ENCODE measurements at regions not wholly inside any gene's neighbourhood (a gene's known extent, or its start where the extent isn't known, plus 50 kb on each side); places are given as distances from the start of the nearest gene placed in this dataset.
"Not testable (repeated sequence)": the region's sequence is repeated elsewhere in the genome, so short reads cannot be mapped to it uniquely, and the experiment has no call there.

GRCh38 chr5:19140276-19140675, 847.7 kb downstream of the CDH18 start:
- DNase-seq (ENCODE audit: low read depth): no peak
- in situ Hi-C loops (cut with HindIII; ENCODE audit: low pct_unique_long_range_greater_than_20kb, low sequenced_read_pairs): no loop called here

GRCh38 chr5:19141937-19142524, 846.0 kb downstream of the CDH18 start:
- in situ Hi-C loops (cut with HindIII; ENCODE audit: low pct_unique_long_range_greater_than_20kb, low sequenced_read_pairs); DNase-seq (ENCODE audit: low read depth): not testable (repeated sequence)

GRCh38 chr5:19142713-19143414, 845.1 kb downstream of the CDH18 start:
- in situ Hi-C loops (cut with HindIII; ENCODE audit: low pct_unique_long_range_greater_than_20kb, low sequenced_read_pairs); DNase-seq (ENCODE audit: low read depth): not testable (repeated sequence)

- in situ Hi-C loops (cut with HindIII; ENCODE audit: low pct_unique_long_range_greater_than_20kb, low sequenced_read_pairs): no loop called here
- DNase-seq (ENCODE audit: low read depth): no peak
Observed at GRCh38 chr5:19143935-19144334, 844.1 kb downstream of the CDH18 start.

GRCh38 chr5:19169426-19169825, 818.6 kb downstream of the CDH18 start:
- in situ Hi-C loops (cut with HindIII; ENCODE audit: low pct_unique_long_range_greater_than_20kb, low sequenced_read_pairs): no loop called here
- no peak for DNase-seq (ENCODE audit: low read depth)

GRCh38 chr5:19172926-19173470, 815.0 kb downstream of the CDH18 start:
- in situ Hi-C loops (cut with HindIII; ENCODE audit: low pct_unique_long_range_greater_than_20kb, low sequenced_read_pairs): no loop called here

DNA sequence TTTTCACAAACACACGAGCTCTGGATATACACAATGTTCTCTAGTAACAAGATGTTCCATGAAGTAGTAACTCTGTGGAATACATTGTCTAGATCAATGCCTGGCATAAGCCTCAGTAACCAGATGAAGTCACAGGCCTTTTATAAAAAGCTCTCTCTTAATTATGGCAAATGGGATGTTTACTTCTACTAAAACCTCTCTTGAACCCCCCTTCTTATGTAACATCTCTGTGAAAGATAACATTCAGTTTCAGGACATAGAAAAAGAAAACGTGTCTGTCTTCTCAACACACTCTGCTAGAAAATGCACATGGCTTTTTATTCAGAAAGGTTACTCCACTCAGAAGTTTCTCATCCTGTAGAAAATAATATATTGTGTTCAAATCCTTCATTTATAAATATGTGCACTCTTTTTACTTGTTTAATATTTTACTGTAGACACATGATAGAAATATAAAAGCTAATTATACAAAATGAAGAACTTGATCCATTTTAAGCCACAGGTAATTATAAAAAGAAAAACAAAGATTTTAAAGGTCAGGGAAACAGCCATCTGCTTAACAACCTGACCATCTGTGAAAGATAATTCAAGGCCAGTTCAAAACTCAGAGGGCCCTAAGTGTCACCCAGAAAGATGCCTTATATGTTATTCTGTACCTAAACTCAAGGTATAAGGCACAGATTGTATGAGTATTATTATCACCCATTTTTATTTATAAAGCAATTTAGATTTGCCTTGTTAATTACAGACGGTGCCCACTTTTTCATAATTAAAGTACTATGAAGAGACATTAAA, 812.0 kb downstream of the CDH18 start:
- no peak for DNase-seq (ENCODE audit: low read depth)
- in situ Hi-C loops (cut with HindIII; ENCODE audit: low pct_unique_long_range_greater_than_20kb, low sequenced_read_pairs): no loop called here

More at GRCh38 chr5:19172926-19173470, 815.0 kb downstream of the CDH18 start:
- DNase-seq (ENCODE audit: low read depth): no peak

DNA sequence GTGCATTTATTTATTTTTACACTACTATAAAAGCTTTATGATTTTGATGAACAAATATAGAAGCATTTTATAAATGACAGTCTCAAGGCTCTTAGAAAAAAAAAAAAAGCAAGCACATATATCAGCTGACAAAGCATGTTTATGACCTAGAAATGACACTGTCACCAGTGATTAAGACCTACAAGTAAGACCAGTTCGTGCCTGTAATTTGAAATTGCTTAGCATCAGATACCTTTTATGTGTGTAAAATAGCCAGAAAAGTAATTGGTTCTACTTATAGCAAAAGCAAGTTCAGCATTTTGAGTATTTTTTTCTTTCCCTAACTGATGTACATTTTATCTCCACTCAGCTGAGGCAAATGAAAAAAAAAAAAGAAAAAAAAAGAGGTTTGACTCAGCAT, 808.4 kb downstream of the CDH18 start:
- in situ Hi-C loops (cut with HindIII; ENCODE audit: low pct_unique_long_range_greater_than_20kb, low sequenced_read_pairs): no loop called here
- DNase-seq (ENCODE audit: low read depth): no peak

DNA sequence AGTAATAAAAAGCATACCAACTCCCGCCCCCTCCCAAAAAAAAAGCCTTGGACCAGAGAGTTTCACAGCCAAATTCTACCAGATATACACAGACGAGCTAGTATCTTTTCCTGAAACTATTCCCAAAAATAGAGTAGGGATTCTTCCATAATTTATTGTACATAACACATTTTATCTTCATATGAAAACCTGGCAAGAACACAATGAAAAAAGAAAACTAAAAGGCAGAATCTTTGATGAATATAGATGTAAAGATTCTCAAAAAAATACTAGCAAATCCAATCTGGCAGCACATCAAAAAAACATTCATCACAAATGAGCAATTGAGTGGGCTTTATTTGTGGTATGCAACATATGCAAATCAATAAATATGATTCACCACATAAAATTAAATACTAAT, 798.8 kb downstream of the CDH18 start:
- in situ Hi-C loops (cut with HindIII; ENCODE audit: low pct_unique_long_range_greater_than_20kb, low sequenced_read_pairs): no loop called here
- no peak for DNase-seq (ENCODE audit: low read depth)

DNA sequence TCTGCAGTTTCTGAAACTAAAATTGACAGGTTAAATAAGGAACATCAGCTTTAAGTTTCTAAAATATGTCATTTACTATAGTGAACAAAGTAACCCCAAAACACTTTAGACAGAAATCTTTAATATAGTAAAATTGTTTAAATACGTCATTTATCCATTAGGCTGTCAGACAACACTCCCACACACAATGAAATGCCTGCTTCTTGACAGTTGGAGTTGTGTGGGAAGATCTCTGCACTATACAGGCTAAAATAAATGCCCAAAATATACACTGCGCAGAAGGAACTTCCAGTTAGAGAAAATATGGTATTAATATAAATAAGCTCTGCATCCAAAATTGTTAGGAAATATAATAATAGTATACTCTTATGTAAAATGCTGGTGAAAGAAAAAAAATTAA, 794.4 kb downstream of the CDH18 start:
- in situ Hi-C loops (cut with HindIII; ENCODE audit: low pct_unique_long_range_greater_than_20kb, low sequenced_read_pairs): no loop called here
- no peak for DNase-seq (ENCODE audit: low read depth)

GRCh38 chr5:19196631-19197030, 791.4 kb downstream of the CDH18 start:
- in situ Hi-C loops (cut with HindIII; ENCODE audit: low pct_unique_long_range_greater_than_20kb, low sequenced_read_pairs): no loop called here
- no peak for DNase-seq (ENCODE audit: low read depth)

- DNase-seq (ENCODE audit: low read depth): no peak
- in situ Hi-C loops (cut with HindIII; ENCODE audit: low pct_unique_long_range_greater_than_20kb, low sequenced_read_pairs): no loop called here
Observed at GRCh38 chr5:19200251-19200650, 787.7 kb downstream of the CDH18 start.

- DNase-seq (ENCODE audit: low read depth): no peak
- in situ Hi-C loops (cut with HindIII; ENCODE audit: low pct_unique_long_range_greater_than_20kb, low sequenced_read_pairs): no loop called here
Observed at GRCh38 chr5:19208397-19208796, 779.6 kb downstream of the CDH18 start.

GRCh38 chr5:19210886-19211285, 777.1 kb downstream of the CDH18 start:
- DNase-seq (ENCODE audit: low read depth): no peak
- in situ Hi-C loops (cut with HindIII; ENCODE audit: low pct_unique_long_range_greater_than_20kb, low sequenced_read_pairs): no loop called here

DNA sequence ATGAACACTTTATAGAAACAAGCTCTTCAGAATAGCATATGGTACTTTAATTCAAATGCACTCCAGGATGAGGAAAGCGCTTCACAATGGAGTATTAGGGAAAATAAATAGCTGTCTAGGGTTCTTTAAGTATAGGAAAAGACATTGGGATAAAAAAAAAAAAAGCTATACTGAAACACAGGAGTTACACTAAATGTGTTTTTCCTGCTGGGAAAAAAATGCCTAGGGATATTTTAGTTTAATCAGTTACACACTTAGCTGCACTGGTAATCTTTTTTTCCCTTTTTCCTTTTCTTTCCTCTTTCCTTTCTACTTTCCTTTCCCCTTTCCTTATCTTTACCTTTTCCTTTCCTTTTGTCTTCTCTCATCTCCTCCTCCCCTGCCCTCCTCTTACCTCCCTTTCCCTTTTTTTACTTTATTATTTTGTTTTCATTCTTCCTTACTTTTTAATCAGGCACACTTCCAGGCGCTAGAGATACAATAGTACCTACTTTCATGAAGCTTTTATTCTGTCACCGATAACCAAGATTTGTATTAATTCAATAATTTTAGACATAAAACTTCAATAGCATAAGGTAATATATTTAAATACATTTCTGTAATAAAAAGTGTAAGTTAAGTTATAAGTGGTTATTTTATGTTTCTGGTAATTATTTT, 758.7 kb downstream of the CDH18 start:
- no peak for DNase-seq (ENCODE audit: low read depth)
- in situ Hi-C loops (cut with HindIII; ENCODE audit: low pct_unique_long_range_greater_than_20kb, low sequenced_read_pairs): no loop called here

- in situ Hi-C loops (cut with HindIII; ENCODE audit: low pct_unique_long_range_greater_than_20kb, low sequenced_read_pairs): no loop called here
- DNase-seq (ENCODE audit: low read depth): no peak
Observed at GRCh38 chr5:19233573-19233972, 754.4 kb downstream of the CDH18 start.

DNA sequence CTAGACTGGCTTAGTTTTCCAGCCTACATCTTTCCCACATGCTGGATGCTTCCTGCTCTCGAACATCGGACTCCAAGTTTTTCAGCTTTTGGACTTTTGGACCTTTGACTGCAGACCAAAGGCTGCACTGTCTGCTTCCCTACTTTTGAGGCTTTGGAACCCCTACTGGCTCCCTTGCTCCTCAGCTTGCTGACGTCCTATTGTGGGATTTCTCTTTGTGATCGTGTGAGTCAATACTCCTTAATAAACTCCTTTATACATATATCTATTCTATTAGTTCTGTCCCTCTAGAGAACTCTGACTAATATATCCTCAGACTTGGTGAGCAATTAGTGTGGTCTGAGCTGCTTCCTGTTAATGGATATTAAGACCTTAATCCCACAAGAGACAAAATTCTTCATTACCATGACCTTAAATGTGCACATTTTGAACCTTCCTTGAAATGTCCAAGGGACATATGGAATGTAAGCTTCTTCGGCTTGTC, 752.9 kb downstream of the CDH18 start:
- no peak for DNase-seq (ENCODE audit: low read depth)

GRCh38 chr5:19240170-19240569, 747.8 kb downstream of the CDH18 start:
- peak; percentile 5 for DNase-seq (ENCODE audit: low read depth)
- in situ Hi-C loops (cut with HindIII; ENCODE audit: low pct_unique_long_range_greater_than_20kb, low sequenced_read_pairs): no loop called here

More for the DNA sequence above, 752.9 kb downstream of the CDH18 start:
- in situ Hi-C loops (cut with HindIII; ENCODE audit: low pct_unique_long_range_greater_than_20kb, low sequenced_read_pairs): no loop called here

Data from Caki2 (cell line).